CD8-positive, alpha-beta memory T cell (primary cell): ENCODE measurements at regions not wholly inside any gene's neighbourhood (a gene's known extent, or its start where the extent isn't known, plus 50 kb on each side); places are given as distances from the start of the nearest gene placed in this dataset.

Experiments used
- CTCF ChIA-PET: fragments of 350-600 bp; sonication (Branson Sonifier 250); formaldehyde crosslinking; loops from one replicate; lab custom pipeline; 2021; ENCODE audit warnings: antibody characterized with exemption; lab: Charles Lee
- POLR2A ChIA-PET: fragments of 350-600 bp; sonication (Branson Sonifier 250); formaldehyde crosslinking; loops from one replicate; lab custom pipeline; 2021; ENCODE audit warnings: antibody characterized with exemption; lab: Charles Lee
- DNase-seq, 5 donors: peaks; one replicate each; pipeline versions ENCODE4 v3.0.0 to v3.0.0-alpha.2; 2020 to 2022; ENCODE audit warnings: mixed read lengths in 1 of 5
- H3K27ac ChIP-seq: one replicate; pipeline ENCODE4 v1.7.0; 2013; ENCODE audit warnings: low read depth, mild to moderate bottlenecking, low read length, moderate library complexity
- H3K27me3 ChIP-seq: 2 replicates; pipeline ENCODE4 v1.7.0; 2013; ENCODE audit warnings: low read length, mild to moderate bottlenecking; ENCODE audit not compliant: insufficient read depth, poor library complexity, severe bottlenecking
- H3K36me3 ChIP-seq: 2 replicates; pipeline ENCODE4 v1.7.0; 2013; ENCODE audit warnings: mild to moderate bottlenecking, low read length, moderate library complexity; ENCODE audit not compliant: insufficient read depth
- H3K4me1 ChIP-seq: 2 replicates; pipeline ENCODE4 v1.7.0; 2013; ENCODE audit warnings: mild to moderate bottlenecking, low read length, moderate library complexity; ENCODE audit not compliant: insufficient read depth
- H3K4me3 ChIP-seq: 2 replicates; pipeline ENCODE4 v1.7.0; 2013; ENCODE audit warnings: mild to moderate bottlenecking, low read length
- H3K9me3 ChIP-seq: 2 replicates; pipeline ENCODE4 v1.7.0; 2013; ENCODE audit warnings: mild to moderate bottlenecking, low read length
- H3K27ac Mint-ChIP-seq, 8 donors: one replicate each; pipeline ENCODE4 v1.8.0; 2020 to 2021; ENCODE audit warnings: mixed read lengths in 8 of 8, mild to moderate bottlenecking in 6 of 8, inconsistent platforms in 3 of 8, moderate library complexity in 3 of 8
- H3K27me3 Mint-ChIP-seq, 2 donors: one replicate each; pipeline ENCODE4 v1.8.0; 2020 to 2021; ENCODE audit warnings: mixed read lengths in 2 of 2, mild to moderate bottlenecking in 1 of 2, moderate library complexity in 1 of 2
- H3K36me3 Mint-ChIP-seq, 3 donors: one replicate each; pipeline ENCODE4 v1.8.0; 2020 to 2021; ENCODE audit warnings: mixed read lengths in 3 of 3, inconsistent platforms in 1 of 3, mild to moderate bottlenecking in 1 of 3
- H3K4me1 Mint-ChIP-seq, 3 donors: one replicate each; pipeline ENCODE4 v1.8.0; 2020 to 2021; ENCODE audit warnings: mixed read lengths in 3 of 3, inconsistent platforms in 1 of 3, mild to moderate bottlenecking in 1 of 3
- H3K4me3 Mint-ChIP-seq, 7 donors: one replicate each; pipeline ENCODE4 v1.8.0; 2020 to 2021; ENCODE audit warnings: mixed read lengths in 7 of 7, mild to moderate bottlenecking in 6 of 7, moderate library complexity in 4 of 7, inconsistent platforms in 2 of 7
- H3K9me3 Mint-ChIP-seq, 5 donors: one replicate each; pipeline ENCODE4 v1.8.0; 2020 to 2022; ENCODE audit warnings: mixed read lengths in 5 of 5, mild to moderate bottlenecking in 3 of 5, moderate library complexity in 2 of 5, inconsistent platforms in 1 of 5

DNA sequence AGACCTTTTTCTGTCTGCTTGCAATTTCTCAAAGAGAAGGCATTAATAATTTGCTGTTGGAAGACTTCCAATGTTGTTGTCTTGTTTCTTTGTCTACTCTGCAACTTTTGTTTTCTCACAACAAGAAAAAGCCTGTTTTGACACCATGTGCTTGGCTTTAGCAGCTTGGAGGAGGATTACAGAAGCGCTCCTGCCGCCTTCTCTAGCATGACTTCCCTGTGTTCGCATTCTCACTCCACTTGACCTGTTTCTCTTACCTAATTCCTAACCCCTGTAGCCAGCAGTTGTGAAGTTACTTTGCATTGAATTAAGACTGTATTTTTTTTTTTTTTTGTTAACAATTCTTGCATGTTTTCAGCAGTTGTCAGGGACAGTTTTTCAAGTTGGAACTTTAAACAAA, 235.3 kb upstream of the GOLIM4 start:
- Histone ChIP-seq H3K4me1 (no peaks in the 10 kb centered on the region), H3K27ac (no peak overlapping the region), H3K9me3 (no peaks in the 10 kb centered on the region), H3K27me3 (no peaks in the 10 kb centered on the region), H3K4me3 (no peak overlapping the region), H3K36me3 (no peaks in the 10 kb centered on the region)
- H3K9me3 Mint-ChIP-seq: peaks cover 0 to 22% (median 3%) of the 10 kb centered on the region in 5 donors
- no peak overlapping the region for H3K27ac Mint-ChIP-seq
- no peak overlapping the region for H3K4me3 Mint-ChIP-seq
- CTCF ChIA-PET: no interaction called here
- no peak for DNase-seq
- H3K36me3 Mint-ChIP-seq: no peaks in the 10 kb centered on the region
- POLR2A ChIA-PET: no interaction called here
- no peaks in the 10 kb centered on the region for H3K4me1 Mint-ChIP-seq
- peaks cover 0 to 1% of the 10 kb centered on the region in 2 donors for H3K27me3 Mint-ChIP-seq

DNA sequence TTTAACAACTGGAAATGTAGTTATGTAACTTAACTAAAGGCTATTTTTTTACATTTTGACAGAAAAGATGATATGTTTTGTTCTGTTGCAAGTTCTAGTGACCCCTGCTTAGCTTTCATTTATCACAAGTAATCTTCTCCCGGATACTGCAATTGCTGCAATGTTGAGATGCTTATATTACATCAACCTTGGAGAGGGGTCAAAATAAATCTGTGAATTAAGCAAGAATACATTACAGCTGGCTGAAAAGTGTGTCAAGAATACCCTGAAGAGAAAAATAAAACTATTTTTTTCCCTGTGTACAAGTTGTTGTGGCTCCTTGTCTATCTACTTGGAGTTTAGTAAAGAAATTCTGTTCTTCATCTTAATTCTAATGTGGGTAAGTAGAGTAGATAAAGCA, 232.1 kb upstream of the GOLIM4 start:
- Histone ChIP-seq H3K27ac (no peak overlapping the region), H3K4me1 (no peaks in the 10 kb centered on the region), H3K4me3 (no peak overlapping the region), H3K9me3 (no peaks in the 10 kb centered on the region), H3K27me3 (no peaks in the 10 kb centered on the region), H3K36me3 (no peaks in the 10 kb centered on the region)
- Mint-ChIP-seq H3K27ac (no peak overlapping the region), H3K9me3 (peaks cover 0 to 22% (median 3%) of the 10 kb centered on the region in 5 donors), H3K27me3 (no peaks in the 10 kb centered on the region), H3K36me3 (no peaks in the 10 kb centered on the region), H3K4me3 (no peak overlapping the region), H3K4me1 (no peaks in the 10 kb centered on the region)
- CTCF ChIA-PET: no interaction called here
- POLR2A ChIA-PET: no interaction called here
- no peak for DNase-seq

DNA sequence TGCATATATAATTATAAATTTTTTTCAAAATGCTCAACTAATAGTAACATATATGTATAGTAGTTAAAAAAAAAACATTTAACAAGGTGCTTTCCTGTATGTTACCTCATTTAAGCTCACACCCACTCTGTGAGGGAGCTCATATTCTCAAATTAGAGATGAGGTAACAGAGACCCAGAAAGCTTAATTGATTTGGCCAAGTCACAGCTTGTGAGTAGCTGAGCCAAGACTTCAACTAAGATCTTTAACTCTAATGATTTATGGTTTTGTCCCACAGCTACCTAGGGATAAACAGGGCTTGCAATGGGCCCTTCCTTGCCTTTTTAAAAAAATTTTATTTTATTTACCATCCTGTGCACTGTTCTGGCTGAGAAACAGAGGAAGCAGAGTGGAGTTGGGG, 230.0 kb upstream of the GOLIM4 start:
- no peaks in the 10 kb centered on the region for H3K27me3 Mint-ChIP-seq
- Histone ChIP-seq H3K27ac (no peak overlapping the region), H3K27me3 (no peaks in the 10 kb centered on the region), H3K4me3 (no peak overlapping the region), H3K4me1 (no peaks in the 10 kb centered on the region), H3K36me3 (no peaks in the 10 kb centered on the region), H3K9me3 (no peaks in the 10 kb centered on the region)
- CTCF ChIA-PET: no interaction called here
- H3K9me3 Mint-ChIP-seq: peaks cover 0 to 4% (median 0%) of the 10 kb centered on the region in 5 donors
- no peak overlapping the region for H3K4me3 Mint-ChIP-seq
- H3K36me3 Mint-ChIP-seq: no peaks in the 10 kb centered on the region
- no peak overlapping the region for H3K27ac Mint-ChIP-seq
- H3K4me1 Mint-ChIP-seq: no peaks in the 10 kb centered on the region
- POLR2A ChIA-PET: no interaction called here
- DNase-seq: no peak

DNA sequence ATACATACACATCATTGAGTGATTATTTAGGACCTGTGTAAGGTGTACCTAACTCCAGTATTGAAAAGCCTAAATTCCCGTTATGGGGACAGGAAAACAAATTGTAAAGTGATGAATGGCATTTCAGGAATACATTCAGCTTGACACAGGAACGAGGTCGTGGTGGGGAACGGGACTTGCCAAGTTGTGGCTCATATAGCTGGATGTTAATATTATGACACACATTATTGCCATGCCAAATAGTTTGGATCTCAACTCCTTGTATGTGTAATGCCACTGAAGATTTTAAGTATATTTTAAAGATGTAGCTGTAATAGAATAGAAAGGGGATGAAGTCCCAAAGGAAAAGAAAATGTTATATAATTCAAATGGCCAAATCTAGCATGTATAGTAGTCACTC, 227.2 kb upstream of the GOLIM4 start:
- Mint-ChIP-seq H3K9me3 (peaks cover 0 to 5% (median 2%) of the 10 kb centered on the region in 5 donors), H3K4me1 (no peaks in the 10 kb centered on the region), H3K27ac (no peak overlapping the region), H3K27me3 (no peaks in the 10 kb centered on the region), H3K36me3 (no peaks in the 10 kb centered on the region), H3K4me3 (no peak overlapping the region)
- no peaks in the 10 kb centered on the region for H3K4me1 ChIP-seq
- no peaks in the 10 kb centered on the region for H3K9me3 ChIP-seq
- no peaks in the 10 kb centered on the region for H3K36me3 ChIP-seq
- POLR2A ChIA-PET: no interaction called here
- no peak overlapping the region for H3K4me3 ChIP-seq
- no peak for DNase-seq
- CTCF ChIA-PET: no interaction called here
- no peak overlapping the region for H3K27ac ChIP-seq
- H3K27me3 ChIP-seq: no peaks in the 10 kb centered on the region

DNA sequence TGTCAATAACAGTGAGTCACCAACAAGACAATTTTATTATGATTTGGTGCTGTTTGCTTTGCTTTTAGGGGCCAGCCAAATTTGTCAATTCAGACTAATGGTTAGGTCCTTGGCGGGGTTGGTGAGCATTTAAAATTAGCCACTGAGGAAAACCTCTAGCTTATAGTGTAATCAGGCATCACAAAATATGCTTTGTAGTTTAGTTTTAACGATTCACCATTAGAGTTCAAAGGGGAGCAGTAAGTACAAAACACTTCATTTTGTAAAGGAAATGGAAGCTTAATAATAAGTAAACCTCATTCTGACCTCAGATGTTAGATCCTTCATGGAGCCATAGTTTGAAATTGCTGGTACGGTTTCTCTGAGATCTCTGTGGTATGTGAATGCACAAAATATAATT, 218.4 kb upstream of the GOLIM4 start:
- no peaks in the 10 kb centered on the region for H3K36me3 Mint-ChIP-seq
- DNase-seq: no peak
- H3K4me1 ChIP-seq: no peaks in the 10 kb centered on the region
- ChIA-PET POLR2A (no interaction called here), CTCF (no interaction called here)
- no peaks in the 10 kb centered on the region for H3K27me3 ChIP-seq
- H3K27ac Mint-ChIP-seq: no peak overlapping the region
- no peaks in the 10 kb centered on the region for H3K36me3 ChIP-seq
- peaks cover 0 to 8% (median 2%) of the 10 kb centered on the region in 5 donors for H3K9me3 Mint-ChIP-seq
- H3K27ac ChIP-seq: no peak overlapping the region
- no peaks in the 10 kb centered on the region for H3K4me1 Mint-ChIP-seq
- no peaks in the 10 kb centered on the region for H3K27me3 Mint-ChIP-seq
- H3K9me3 ChIP-seq: no peaks in the 10 kb centered on the region
- H3K4me3 Mint-ChIP-seq: no peak overlapping the region
- no peak overlapping the region for H3K4me3 ChIP-seq

DNA sequence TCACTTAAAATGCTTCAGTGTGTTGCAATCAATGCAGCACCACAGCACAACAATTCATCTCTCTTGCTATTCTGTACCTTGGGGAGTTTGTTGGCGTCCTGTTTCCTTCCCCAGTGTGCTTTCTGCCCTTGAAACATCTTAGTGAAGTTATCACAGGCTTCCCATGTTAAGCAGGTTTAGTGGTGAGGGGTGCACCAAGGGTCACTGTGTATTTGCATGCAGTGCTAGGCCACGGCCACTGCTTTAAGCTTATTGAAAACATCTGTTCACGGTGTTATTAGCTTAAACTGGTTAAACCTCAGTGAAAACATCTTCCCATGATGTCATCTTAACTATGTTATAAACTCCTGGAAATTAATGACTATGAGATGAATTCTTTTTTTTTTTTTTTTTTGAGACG, 217.3 kb upstream of the GOLIM4 start:
- H3K4me1 Mint-ChIP-seq: no peaks in the 10 kb centered on the region
- no peak overlapping the region for H3K27ac ChIP-seq
- no peaks in the 10 kb centered on the region for H3K27me3 Mint-ChIP-seq
- no peaks in the 10 kb centered on the region for H3K27me3 ChIP-seq
- H3K4me3 ChIP-seq: no peak overlapping the region
- DNase-seq: no peak
- H3K9me3 ChIP-seq: no peaks in the 10 kb centered on the region
- no peaks in the 10 kb centered on the region for H3K36me3 ChIP-seq
- ChIA-PET POLR2A (no interaction called here), CTCF (no interaction called here)
- H3K4me3 Mint-ChIP-seq: no peak overlapping the region
- H3K9me3 Mint-ChIP-seq: peaks cover 0 to 8% (median 0%) of the 10 kb centered on the region in 5 donors
- no peaks in the 10 kb centered on the region for H3K36me3 Mint-ChIP-seq
- H3K27ac Mint-ChIP-seq: no peak overlapping the region
- H3K4me1 ChIP-seq: no peaks in the 10 kb centered on the region

DNA sequence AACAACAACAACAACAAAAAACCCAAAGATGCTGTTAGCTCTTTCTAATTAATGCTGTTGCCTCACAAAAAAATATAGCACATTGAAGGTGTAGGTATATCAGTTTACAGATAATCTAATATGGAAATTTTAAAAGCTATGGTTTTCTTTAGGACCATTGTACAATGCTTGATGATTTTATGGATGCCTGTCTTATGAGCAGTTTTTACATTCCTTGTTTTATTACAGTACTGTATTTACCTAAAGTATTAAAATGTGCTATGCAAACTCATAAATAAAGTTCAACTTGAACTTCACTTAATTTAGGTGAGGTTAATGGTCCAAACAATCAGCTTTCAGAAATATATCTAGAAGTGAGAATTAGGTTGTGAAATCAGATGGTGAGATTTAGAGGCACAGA, 212.2 kb upstream of the GOLIM4 start:
- Histone ChIP-seq H3K4me3 (no peak overlapping the region), H3K27ac (no peak overlapping the region), H3K9me3 (no peaks in the 10 kb centered on the region), H3K4me1 (no peaks in the 10 kb centered on the region), H3K27me3 (no peaks in the 10 kb centered on the region), H3K36me3 (no peaks in the 10 kb centered on the region)
- H3K4me3 Mint-ChIP-seq: no peak overlapping the region
- ChIA-PET CTCF (no interaction called here), POLR2A (no interaction called here)
- no peaks in the 10 kb centered on the region for H3K4me1 Mint-ChIP-seq
- peaks cover 3 to 11% (median 6%) of the 10 kb centered on the region in 5 donors for H3K9me3 Mint-ChIP-seq
- DNase-seq: no peak
- H3K36me3 Mint-ChIP-seq: no peaks in the 10 kb centered on the region
- H3K27me3 Mint-ChIP-seq: no peaks in the 10 kb centered on the region
- H3K27ac Mint-ChIP-seq: no peak overlapping the region

DNA sequence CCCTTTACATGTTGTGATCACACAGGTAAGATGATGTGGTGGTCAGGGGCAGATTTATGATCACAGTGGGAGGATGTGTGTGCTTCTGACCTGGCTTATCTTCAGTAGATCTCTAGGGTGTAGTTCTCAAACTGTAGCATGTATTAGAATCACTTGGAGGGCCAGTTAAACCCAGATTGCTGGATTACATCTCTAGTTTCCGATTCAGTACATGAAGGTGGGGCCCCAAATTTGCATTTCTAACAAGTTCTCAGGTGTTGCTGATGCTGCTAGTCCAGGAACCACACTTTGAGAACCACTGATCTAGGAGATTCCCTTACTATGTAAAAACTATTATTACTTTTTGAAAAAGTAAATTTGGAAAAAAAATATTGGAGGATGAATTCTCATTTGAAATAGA, 199.3 kb upstream of the GOLIM4 start:
- Mint-ChIP-seq H3K36me3 (no peaks in the 10 kb centered on the region), H3K27ac (no peak overlapping the region), H3K4me1 (no peaks in the 10 kb centered on the region), H3K4me3 (no peak overlapping the region), H3K9me3 (peaks cover 0 to 2% (median 0%) of the 10 kb centered on the region in 5 donors), H3K27me3 (no peaks in the 10 kb centered on the region)
- H3K4me1 ChIP-seq: no peaks in the 10 kb centered on the region
- H3K36me3 ChIP-seq: no peaks in the 10 kb centered on the region
- H3K9me3 ChIP-seq: no peaks in the 10 kb centered on the region
- no peak overlapping the region for H3K4me3 ChIP-seq
- ChIA-PET POLR2A (no interaction called here), CTCF (no interaction called here)
- H3K27ac ChIP-seq: no peak overlapping the region
- no peak for DNase-seq
- H3K27me3 ChIP-seq: no peaks in the 10 kb centered on the region

DNA sequence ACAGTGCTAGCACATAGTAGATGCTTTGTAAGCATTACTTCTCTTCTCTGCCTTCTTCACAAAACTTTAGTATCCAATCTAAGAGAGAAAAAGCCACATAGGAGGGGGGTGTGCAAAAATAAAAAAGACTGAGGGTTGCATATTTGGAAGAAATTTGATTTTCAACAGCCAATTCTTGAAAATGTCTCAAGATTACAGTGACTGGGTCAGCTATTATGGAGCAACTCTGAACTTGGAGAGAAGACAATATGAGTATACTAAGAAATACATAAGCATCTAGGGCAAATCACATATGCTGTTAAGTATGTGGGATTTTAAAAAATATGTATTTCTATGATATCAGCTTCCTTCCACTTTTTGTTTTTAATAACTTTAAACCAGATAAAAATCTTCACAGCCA, 196.6 kb upstream of the GOLIM4 start:
- peaks cover 0 to 2% (median 0%) of the 10 kb centered on the region in 5 donors for H3K9me3 Mint-ChIP-seq
- H3K36me3 ChIP-seq: no peaks in the 10 kb centered on the region
- POLR2A ChIA-PET: no interaction called here
- no peaks in the 10 kb centered on the region for H3K27me3 ChIP-seq
- CTCF ChIA-PET: no interaction called here
- no peaks in the 10 kb centered on the region for H3K4me1 Mint-ChIP-seq
- no peaks in the 10 kb centered on the region for H3K27me3 Mint-ChIP-seq
- no peak for DNase-seq
- no peak overlapping the region for H3K27ac ChIP-seq
- H3K36me3 Mint-ChIP-seq: no peaks in the 10 kb centered on the region
- H3K4me3 ChIP-seq: no peak overlapping the region
- H3K4me3 Mint-ChIP-seq: no peak overlapping the region
- H3K27ac Mint-ChIP-seq: no peak overlapping the region
- H3K4me1 ChIP-seq: no peaks in the 10 kb centered on the region
- H3K9me3 ChIP-seq: no peaks in the 10 kb centered on the region
